ENCODE measurements at regions not wholly inside any gene's neighbourhood (a gene's known extent, or its start where the extent isn't known, plus 50 kb on each side); places are given as distances from the start of the nearest gene placed in this dataset.

GRCh38 chr13:99033814-99034213 lies 56.0 kb upstream of the DOCK9 start:
- H3K36me3 ChIP-seq = no peaks in the 10 kb centered on the region
- DNase-seq = no peak
- peak in 3 of 4 experiments; percentile 37 to 59 (median 44) for TF ChIP-seq CTCF (IDR thresholded peaks at IDR 0.05)
- TF ChIP-seq POLR2A (IDR thresholded peaks at IDR 0.05) = no peak
- no peak for TF ChIP-seq POLR2AphosphoS5 (IDR thresholded peaks at IDR 0.05)
- intact Hi-C loops (cut with DNase I) = loop anchor here (5.0 to 10.0 kb wide), 3 partner anchors 57 to 192 kb away; partner anchors contain the start of gene DOCK9
- H3K4me3 ChIP-seq = no peak overlapping the region
- H3K27ac ChIP-seq = no peak overlapping the region
- peaks cover 0 to 25% (median 4%) of the 10 kb centered on the region in 4 donors for H3K4me1 ChIP-seq
- no peaks in the 10 kb centered on the region for H3K9me3 ChIP-seq
- H3K27me3 ChIP-seq = no peaks in the 10 kb centered on the region

- Histone ChIP-seq H3K4me1 (peaks cover 0 to 32% (median 4%) of the 10 kb centered on the region in 4 donors), H3K27ac (no peak overlapping the region), H3K4me3 (no peak overlapping the region), H3K9me3 (no peaks in the 10 kb centered on the region), H3K27me3 (no peaks in the 10 kb centered on the region), H3K36me3 (no peaks in the 10 kb centered on the region)
- intact Hi-C loops (cut with DNase I) = loop anchor here (5.0 to 10.0 kb wide), 3 partner anchors 57 to 192 kb away; partner anchors contain the start of gene DOCK9
- no peak for TF ChIP-seq EP300 (IDR thresholded peaks at IDR 0.05)
- TF ChIP-seq POLR2A (IDR thresholded peaks at IDR 0.05) = no peak
- TF ChIP-seq POLR2AphosphoS5 (IDR thresholded peaks at IDR 0.05) = no peak
- TF ChIP-seq CTCF (IDR thresholded peaks at IDR 0.05) = no peak
- no peak for DNase-seq
- 76 to 91% methylated on average over 5 of the region's 5 CpGs for WGBS, 2 donors
These were observed 56.6 kb upstream of the DOCK9 start for GRCh38 chr13:99034333-99035085.

- peaks cover 0 to 36% (median 4%) of the 10 kb centered on the region in 4 donors for H3K4me1 ChIP-seq
- no peak overlapping the region for H3K27ac ChIP-seq
- H3K36me3 ChIP-seq = no peaks in the 10 kb centered on the region
- no peaks in the 10 kb centered on the region for H3K9me3 ChIP-seq
- H3K4me3 ChIP-seq = no peak overlapping the region
- TF ChIP-seq EP300 (IDR thresholded peaks at IDR 0.05) (no peak), POLR2A (IDR thresholded peaks at IDR 0.05) (no peak), CTCF (IDR thresholded peaks at IDR 0.05) (no peak), POLR2AphosphoS5 (IDR thresholded peaks at IDR 0.05) (no peak)
- intact Hi-C loops (cut with DNase I) = loop anchor here (10.0 kb wide), 1 partner anchor 131 kb away; no protein-coding TSS in a partner anchor
- H3K27me3 ChIP-seq = no peaks in the 10 kb centered on the region
- no peak for DNase-seq
- 97 to 98% methylated on average over 5 of the region's 5 CpGs for WGBS, 2 donors
These were observed 57.9 kb upstream of the DOCK9 start for GRCh38 chr13:99035715-99036114.

- Histone ChIP-seq H3K9me3 (no peaks in the 10 kb centered on the region), H3K4me3 (no peak overlapping the region), H3K36me3 (no peaks in the 10 kb centered on the region), H3K4me1 (peaks cover 0 to 39% (median under 1%) of the 10 kb centered on the region in 4 donors), H3K27me3 (no peaks in the 10 kb centered on the region), H3K27ac (no peak overlapping the region)
- intact Hi-C loops (cut with DNase I) = loop anchor here (10.0 kb wide), 1 partner anchor 133 kb away; no protein-coding TSS in a partner anchor
- 75 to 98% methylated on average over 2 of the region's 2 CpGs for WGBS, 2 donors
- no peak for DNase-seq
- TF ChIP-seq EP300 (IDR thresholded peaks at IDR 0.05) (no peak), POLR2A (IDR thresholded peaks at IDR 0.05) (no peak), POLR2AphosphoS5 (IDR thresholded peaks at IDR 0.05) (no peak), CTCF (IDR thresholded peaks at IDR 0.05) (no peak)
These were observed 59.9 kb upstream of the DOCK9 start for GRCh38 chr13:99037756-99038155.
